ENCODE measurements at regions not wholly inside any gene's neighbourhood (a gene's known extent, or its start where the extent isn't known, plus 50 kb on each side); places are given as distances from the start of the nearest gene placed in this dataset.
"Not testable (repeated sequence)": the region's sequence is repeated elsewhere in the genome, so short reads cannot be mapped to it uniquely, and the experiment has no call there.

GRCh38 chr2:89968567-89968966, 1277.1 kb downstream of the RPIA start:
- TF ChIP-seq, protein P1, sequence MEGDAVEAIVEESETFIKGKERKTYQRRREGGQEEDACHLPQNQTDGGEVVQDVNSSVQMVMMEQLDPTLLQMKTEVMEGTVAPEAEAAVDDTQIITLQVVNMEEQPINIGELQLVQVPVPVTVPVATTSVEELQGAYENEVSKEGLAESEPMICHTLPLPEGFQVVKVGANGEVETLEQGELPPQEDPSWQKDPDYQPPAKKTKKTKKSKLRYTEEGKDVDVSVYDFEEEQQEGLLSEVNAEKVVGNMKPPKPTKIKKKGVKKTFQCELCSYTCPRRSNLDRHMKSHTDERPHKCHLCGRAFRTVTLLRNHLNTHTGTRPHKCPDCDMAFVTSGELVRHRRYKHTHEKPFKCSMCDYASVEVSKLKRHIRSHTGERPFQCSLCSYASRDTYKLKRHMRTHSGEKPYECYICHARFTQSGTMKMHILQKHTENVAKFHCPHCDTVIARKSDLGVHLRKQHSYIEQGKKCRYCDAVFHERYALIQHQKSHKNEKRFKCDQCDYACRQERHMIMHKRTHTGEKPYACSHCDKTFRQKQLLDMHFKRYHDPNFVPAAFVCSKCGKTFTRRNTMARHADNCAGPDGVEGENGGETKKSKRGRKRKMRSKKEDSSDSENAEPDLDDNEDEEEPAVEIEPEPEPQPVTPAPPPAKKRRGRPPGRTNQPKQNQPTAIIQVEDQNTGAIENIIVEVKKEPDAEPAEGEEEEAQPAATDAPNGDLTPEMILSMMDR (IDR thresholded peaks at IDR 0.05) = not testable (repeated sequence)
- not testable (repeated sequence) for TF ChIP-seq POLR2A (IDR thresholded peaks at IDR 0.05)

Data from body of pancreas (tissue), 4 donors.